Liver (tissue), 8 donors: ENCODE measurements at regions not wholly inside any gene's neighbourhood (a gene's known extent, or its start where the extent isn't known, plus 50 kb on each side); places are given as distances from the start of the nearest gene placed in this dataset.

Experiments used
- DNase-seq: peaks from one replicate; pipeline ENCODE4 v3.0.0-alpha.2; 2017; ENCODE audit warnings: low spot score
- H3K27ac ChIP-seq, 2 donors: one replicate each; pipeline ENCODE4 v1.7.0; 2013; ENCODE audit warnings: inconsistent platforms in 2 of 2, low read length in 2 of 2, control low read depth in 1 of 2, low read depth in 1 of 2, mild to moderate bottlenecking in 1 of 2
- H3K27me3 ChIP-seq, 4 donors: one replicate each; pipeline versions ENCODE4 v1.6.1 to v1.7.0; 2013; ENCODE audit warnings: low read length in 3 of 4, inconsistent platforms in 1 of 4, mild to moderate bottlenecking in 1 of 4, moderate library complexity in 1 of 4; ENCODE audit not compliant: control insufficient read depth in 4 of 4, insufficient read depth in 4 of 4
- H3K36me3 ChIP-seq, 4 donors: one replicate each; pipeline versions ENCODE4 v1.6.1 to v1.7.0; 2013; ENCODE audit warnings: low read length in 3 of 4, mild to moderate bottlenecking in 3 of 4, low read depth in 1 of 4, moderate library complexity in 1 of 4; ENCODE audit not compliant: control insufficient read depth in 4 of 4, insufficient read depth in 3 of 4
- H3K4me1 ChIP-seq, 4 donors: one replicate each; pipeline versions ENCODE4 v1.6.1 to v1.7.0; 2013; ENCODE audit warnings: low read length in 3 of 4, mild to moderate bottlenecking in 3 of 4, moderate library complexity in 1 of 4; ENCODE audit not compliant: control insufficient read depth in 4 of 4, insufficient read depth in 4 of 4
- H3K4me3 ChIP-seq, 3 donors: one replicate each; pipeline versions ENCODE4 v1.6.1 to v1.7.0; 2013; ENCODE audit warnings: low read length in 3 of 3, control low read depth in 1 of 3, low read depth in 1 of 3, mild to moderate bottlenecking in 1 of 3
- H3K9ac ChIP-seq, 2 donors: one replicate each; pipeline ENCODE4 v1.7.0; 2013; ENCODE audit warnings: low read length in 2 of 2, mild to moderate bottlenecking in 2 of 2, moderate library complexity in 2 of 2, control low read depth in 1 of 2, low read depth in 1 of 2
- H3K9me3 ChIP-seq, 4 donors: one replicate each; pipeline versions ENCODE4 v1.6.1 to v1.7.0; 2013; ENCODE audit warnings: low read length in 3 of 4; ENCODE audit not compliant: control insufficient read depth in 4 of 4
- ATF3 ChIP-seq: IDR thresholded peaks from 2 replicates; pipeline ENCODE4 v1.6.1; 2016; ENCODE audit warnings: antibody characterized with exemption
- CTCF ChIP-seq: fragments of 150-350 bp; IDR thresholded peaks from 2 replicates; pipeline ENCODE4 v1.5.1; 2017; ENCODE audit warnings: improper control_type of control experiment, low read depth, low read length; ENCODE audit not compliant: missing input control
- EGR1 ChIP-seq, 2 donors: IDR thresholded peaks; 2 replicates each; pipeline ENCODE4 v1.6.1; 2016 to 2018; ENCODE audit warnings: antibody characterized with exemption in 2 of 2, low read depth in 2 of 2
- FOXA1 ChIP-seq: IDR thresholded peaks from 2 replicates; pipeline ENCODE4 v1.6.1; 2016; ENCODE audit warnings: antibody characterized with exemption
- FOXA2 ChIP-seq: IDR thresholded peaks from 2 replicates; pipeline ENCODE4 v1.6.1; 2016; ENCODE audit warnings: antibody characterized with exemption
- GABPA ChIP-seq, 2 donors: IDR thresholded peaks in 1 of 2; conservative IDR thresholded peaks in 1 of 2; 2 replicates each; pipeline ENCODE4 v1.6.1; 2016; ENCODE audit warnings: antibody characterized with exemption in 2 of 2, mild to moderate bottlenecking in 1 of 2, moderate library complexity in 1 of 2
- HNF4A ChIP-seq, 2 donors: conservative IDR thresholded peaks; 2 replicates each; pipeline ENCODE4 v1.6.1; 2016; ENCODE audit warnings: antibody characterized with exemption in 2 of 2, mild to moderate bottlenecking in 2 of 2
- HNF4G ChIP-seq: IDR thresholded peaks from 2 replicates; pipeline ENCODE4 v1.6.1; 2016; ENCODE audit warnings: antibody characterized with exemption
- JUND ChIP-seq, 2 donors: IDR thresholded peaks; 2 replicates each; pipeline ENCODE4 v1.6.1; 2016; ENCODE audit warnings: antibody characterized with exemption in 2 of 2
- MAX ChIP-seq: IDR thresholded peaks from 2 replicates; pipeline ENCODE4 v1.6.1; 2016; ENCODE audit warnings: antibody characterized with exemption
- NR2F2 ChIP-seq: IDR thresholded peaks from 2 replicates; pipeline ENCODE4 v1.6.1; 2016; ENCODE audit warnings: antibody characterized with exemption
- RAD21 ChIP-seq, 2 donors: IDR thresholded peaks; 2 replicates each; pipeline ENCODE4 v1.6.1; 2016; ENCODE audit warnings: antibody characterized with exemption in 2 of 2, mild to moderate bottlenecking in 2 of 2
- REST ChIP-seq: IDR thresholded peaks from 2 replicates; pipeline ENCODE4 v1.6.1; 2016; ENCODE audit warnings: antibody characterized with exemption, mild to moderate bottlenecking
- RXRA ChIP-seq, 2 donors: IDR thresholded peaks; 2 replicates each; pipeline ENCODE4 v1.6.1; 2017 to 2018; ENCODE audit warnings: antibody characterized with exemption in 2 of 2, mild to moderate bottlenecking in 1 of 2
- SP1 ChIP-seq: IDR thresholded peaks from 2 replicates; pipeline ENCODE4 v1.6.1; 2018; ENCODE audit warnings: antibody characterized with exemption, mild to moderate bottlenecking
- TAF1 ChIP-seq: conservative IDR thresholded peaks from 2 replicates; pipeline ENCODE4 v1.6.1; 2016; ENCODE audit warnings: antibody characterized with exemption, mild to moderate bottlenecking
- YY1 ChIP-seq: IDR thresholded peaks from 2 replicates; pipeline ENCODE4 v1.6.1; 2016; ENCODE audit warnings: antibody characterized with exemption, mild to moderate bottlenecking
- ZBTB33 ChIP-seq: IDR thresholded peaks from 2 replicates; pipeline ENCODE4 v1.6.1; 2016; ENCODE audit warnings: antibody characterized with exemption
- WGBS: extraction: QIAGEN DNeasy Blood & Tissue Kit; methylation state at CpG from one replicate; pipeline ENCODE4 v1.1.7; 2013; 5-methylcytosine and 5-hydroxymethylcytosine counted together
- donor health status: healthy.
- donor health status: healthy.
- donor health status: healthy.
- donor health status: healthy.
- donor health status: healthy.

GRCh38 chr1:234759888-234760287 is 149.9 kb upstream of the IRF2BP2 start (continued):
- no peak for TF ChIP-seq REST

GRCh38 chr1:234758851-234759250 is 148.9 kb upstream of the IRF2BP2 start:
- Histone ChIP-seq H3K4me1 (peaks cover 0 to 4% (median 1%) of the 10 kb centered on the region in 4 donors), H3K27ac (no peak overlapping the region), H3K9me3 (no peaks in the 10 kb centered on the region), H3K4me3 (no peak overlapping the region), H3K36me3 (no peaks in the 10 kb centered on the region), H3K9ac (no peak overlapping the region), H3K27me3 (no peaks in the 10 kb centered on the region)
- no peak for DNase-seq
- TF ChIP-seq FOXA2 (no peak), RAD21 (IDR thresholded peaks at IDR 0.05) (no peak)
- 90% methylated on average over 11 of the region's 11 CpGs for WGBS

GRCh38 chr1:234756857-234757256 is 146.9 kb upstream of the IRF2BP2 start:
- Histone ChIP-seq H3K4me3 (no peak overlapping the region), H3K27me3 (no peaks in the 10 kb centered on the region), H3K27ac (no peak overlapping the region), H3K4me1 (peaks cover 0 to 4% (median 1%) of the 10 kb centered on the region in 4 donors), H3K36me3 (no peaks in the 10 kb centered on the region), H3K9ac (no peak overlapping the region), H3K9me3 (no peaks in the 10 kb centered on the region)
- DNase-seq = no peak
- TF ChIP-seq RXRA (IDR thresholded peaks at IDR 0.05) (no peak), SP1 (no peak), EGR1 (IDR thresholded peaks at IDR 0.05; ENCODE audit: low read depth in 2 of 2) (no peak), GABPA (IDR thresholded peaks at IDR 0.05 in 1 of 2, conservative IDR thresholded peaks at IDR 0.05 in 1 of 2) (no peak), ATF3 (no peak), REST (no peak), FOXA2 (no peak), NR2F2 (no peak), FOXA1 (no peak), YY1 (no peak), RAD21 (IDR thresholded peaks at IDR 0.05) (no peak), HNF4A (conservative IDR thresholded peaks at IDR 0.05) (no peak), CTCF (no peak), TAF1 (no peak), ZBTB33 (no peak), HNF4G (no peak), JUND (IDR thresholded peaks at IDR 0.05) (no peak), MAX (no peak)
- 93% methylated on average over 6 of the region's 6 CpGs for WGBS
